GM18505 (cell line): ENCODE measurements at regions not wholly inside any gene's neighbourhood (a gene's known extent, or its start where the extent isn't known, plus 50 kb on each side); places are given as distances from the start of the nearest gene placed in this dataset.
A peak's percentile ranks its signal among the peaks of the same experiment; 100 is the strongest.

Experiments
- ATAC-seq: cut with Tn5 transposase; IDR thresholded peaks from one replicate; pipeline ENCODE4 v1.9.1; 2021; ENCODE audit not compliant: unreplicated experiment
- POLR2A ChIP-seq: IDR thresholded peaks from 4 replicates; pipeline ENCODE4 v1.6.1; 2011; ENCODE audit warnings: borderline replicate concordance; ENCODE audit not compliant: insufficient read depth, insufficient read length; ENCODE audit errors: extremely low read depth

DNA sequence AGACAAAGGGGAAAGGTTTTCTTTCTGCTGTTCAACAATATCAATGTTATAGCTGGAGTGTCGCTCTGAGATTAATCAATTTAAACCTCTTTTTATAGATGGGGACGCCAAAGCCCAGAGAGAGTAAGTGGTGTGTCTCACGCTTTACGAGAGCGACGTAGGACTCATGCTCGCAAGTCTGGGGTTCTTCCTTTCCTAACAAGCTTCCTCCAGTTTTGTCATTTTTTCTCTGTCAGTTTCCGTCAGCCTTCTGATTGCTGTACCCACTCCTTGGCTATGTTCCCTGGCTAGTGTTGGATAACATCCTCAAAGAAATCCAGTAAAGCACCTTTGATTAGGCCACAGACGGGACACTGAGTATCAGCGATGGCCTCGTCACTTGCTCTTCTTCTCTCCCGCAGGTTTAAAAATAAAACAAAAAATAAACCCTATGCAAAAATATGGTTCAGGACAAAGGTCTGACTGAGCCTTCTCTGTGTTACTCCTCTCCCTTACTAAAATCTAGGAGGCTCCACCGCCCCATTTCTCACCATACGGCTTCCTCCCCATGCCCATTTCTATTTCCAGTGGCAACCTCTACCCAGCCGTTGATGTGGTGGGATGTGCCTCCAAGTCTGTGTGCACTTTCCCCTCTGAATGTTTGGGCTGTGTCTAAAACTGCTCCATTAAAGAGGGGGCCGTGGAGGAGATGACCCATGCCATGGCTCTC, 172.7 kb upstream of the PARP11 start:
- TF ChIP-seq POLR2A: no peak
- no peak for ATAC-seq

DNA sequence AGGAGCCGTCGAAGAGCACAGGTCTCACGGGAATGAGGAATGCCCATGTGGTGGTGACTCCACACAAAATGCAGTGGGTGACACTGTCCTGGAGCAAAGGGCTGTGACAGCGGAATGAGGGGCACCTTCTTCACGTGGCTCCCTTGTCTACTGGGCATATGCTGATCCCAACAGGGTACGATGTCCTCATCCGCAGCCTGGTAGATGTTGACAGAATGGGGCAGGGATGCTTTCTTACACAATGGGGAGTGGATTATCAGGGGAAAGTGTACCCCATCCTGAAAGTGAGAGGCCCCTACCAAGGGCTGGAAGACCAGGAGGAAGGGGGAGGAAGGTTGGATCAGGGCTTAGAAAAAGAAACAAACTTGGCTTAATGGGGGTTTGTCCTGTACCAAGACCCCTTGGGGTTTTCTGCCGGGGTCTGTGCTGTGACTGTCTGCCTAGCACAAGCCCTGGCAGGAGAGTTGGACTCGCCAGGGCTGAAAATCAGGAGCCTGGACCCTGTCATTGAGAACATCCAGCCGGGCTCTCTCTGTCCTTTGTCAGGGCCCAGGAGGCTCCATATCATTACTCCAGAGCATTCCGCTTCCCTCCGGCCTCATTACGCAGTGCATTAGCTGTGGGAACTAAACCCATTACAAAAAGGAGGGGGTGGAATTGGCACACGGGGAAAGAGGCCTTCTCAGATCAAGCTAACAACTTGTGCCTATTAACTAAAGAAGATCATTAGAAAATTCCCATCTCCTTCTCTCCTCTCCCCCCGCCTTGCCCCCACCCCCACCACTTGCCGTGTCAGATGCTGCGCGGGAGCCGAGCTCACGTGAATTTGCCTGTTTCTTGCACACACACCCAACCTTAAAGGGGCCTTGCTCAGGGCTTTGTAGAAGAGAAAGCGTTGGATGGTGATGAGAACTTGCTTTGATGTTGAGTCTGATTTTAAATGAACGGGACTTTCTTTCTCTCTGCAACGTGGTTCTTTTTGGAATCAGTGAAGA, 171.8 kb upstream of the PARP11 start:
- no peak for ATAC-seq
- no peak for TF ChIP-seq POLR2A

DNA sequence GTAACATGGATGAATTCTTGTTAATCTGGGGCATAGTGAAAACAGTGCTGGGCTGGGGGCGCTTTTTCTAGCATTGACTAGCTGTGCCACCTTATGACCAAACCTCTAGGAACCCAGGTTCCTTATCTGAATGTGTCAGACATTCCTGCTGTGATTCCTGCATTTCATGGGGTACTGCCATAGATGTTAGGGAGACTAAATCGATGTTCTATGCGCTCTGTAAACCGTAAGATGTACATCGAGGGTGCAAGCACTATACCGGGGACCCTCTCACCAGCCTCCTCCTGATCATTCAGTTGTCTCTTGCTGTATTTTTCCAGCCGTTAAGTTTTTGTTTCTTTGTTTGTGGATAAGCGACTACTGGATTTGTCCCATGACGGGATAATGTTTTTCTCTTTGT, 170.9 kb upstream of the PARP11 start:
- TF ChIP-seq POLR2A: no peak
- no peak for ATAC-seq

DNA sequence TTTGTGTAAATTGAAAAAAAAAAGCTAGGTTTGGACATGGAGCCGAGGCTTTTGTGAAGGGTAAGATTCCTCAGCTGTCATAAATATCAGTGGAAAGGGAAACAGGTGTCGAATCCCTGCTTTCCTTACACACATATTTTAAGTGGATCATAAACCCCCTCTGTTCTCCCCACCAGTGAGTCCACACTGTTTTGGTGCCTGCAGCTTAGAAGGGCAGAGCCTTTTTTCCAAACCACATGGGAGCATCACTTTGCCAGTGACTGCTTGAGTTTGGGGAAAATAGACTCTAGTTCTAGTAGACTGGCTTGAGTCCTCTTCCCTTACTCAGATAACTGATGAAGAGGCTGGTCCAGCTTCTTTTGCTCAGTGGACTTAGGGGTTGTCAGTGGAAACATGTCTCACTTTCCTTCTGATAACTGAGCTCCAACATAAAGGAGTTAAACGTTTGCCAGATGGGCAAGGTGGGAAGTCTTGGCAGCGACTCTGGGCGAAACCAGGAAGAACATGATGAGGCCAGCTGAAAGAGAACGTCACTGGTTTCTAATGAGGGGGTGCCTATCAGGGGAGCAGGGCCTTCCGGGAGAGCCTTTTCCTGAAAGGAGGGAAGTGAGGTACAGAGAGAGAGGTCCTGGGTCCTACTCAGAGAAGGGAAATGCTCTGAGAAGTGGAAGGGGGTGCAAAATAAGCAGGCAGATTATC, 168.1 kb upstream of the PARP11 start:
- no peak for TF ChIP-seq POLR2A
- ATAC-seq: no peak

DNA sequence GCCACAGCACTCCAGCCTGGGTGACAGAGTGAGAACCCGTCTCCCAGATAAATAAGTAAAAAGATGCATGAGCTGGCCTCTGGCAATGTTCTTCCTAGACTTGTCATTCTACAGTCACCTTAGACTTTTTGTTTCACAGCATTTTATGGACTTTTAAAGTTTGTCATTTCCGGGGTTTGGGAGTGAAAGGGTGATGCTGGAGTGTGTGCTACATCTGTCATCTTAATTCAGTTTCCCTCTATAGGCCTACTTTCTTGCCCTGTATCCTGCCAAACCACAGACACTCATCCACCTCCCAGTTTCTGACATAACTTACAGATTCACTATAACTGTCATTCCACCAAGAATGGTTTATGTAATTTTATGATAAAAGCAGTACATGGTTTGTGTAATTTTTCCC, 166.7 kb upstream of the PARP11 start:
- no peak for ATAC-seq
- TF ChIP-seq POLR2A: no peak

DNA sequence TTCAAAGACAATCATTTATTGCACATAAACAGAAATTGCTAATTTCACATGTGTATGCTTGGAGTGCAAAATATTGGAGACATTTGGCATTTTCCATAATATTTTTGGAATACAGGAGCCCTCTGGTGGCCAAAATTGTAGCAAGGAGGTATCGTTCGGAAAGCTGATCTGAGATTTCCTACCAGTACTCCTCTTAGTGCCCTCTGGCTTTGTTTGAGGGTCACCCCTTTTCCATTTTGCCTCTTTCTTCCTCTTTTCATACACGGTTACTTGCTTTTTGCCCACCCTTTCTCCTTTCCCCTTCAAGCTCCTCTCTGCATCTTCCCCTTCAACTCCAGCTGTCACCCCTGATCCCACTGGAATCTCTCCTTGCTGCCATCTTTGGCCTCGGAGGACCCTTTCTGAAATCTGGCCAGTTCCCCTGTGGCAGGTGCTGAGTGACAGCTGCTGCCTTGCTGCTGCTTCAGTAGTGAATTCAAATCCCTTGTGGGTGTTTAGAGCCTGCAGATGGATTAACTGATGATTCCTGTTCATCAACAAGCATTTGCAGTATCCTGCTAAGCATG, 164.6 kb upstream of the PARP11 start:
- no peak for ATAC-seq

DNA sequence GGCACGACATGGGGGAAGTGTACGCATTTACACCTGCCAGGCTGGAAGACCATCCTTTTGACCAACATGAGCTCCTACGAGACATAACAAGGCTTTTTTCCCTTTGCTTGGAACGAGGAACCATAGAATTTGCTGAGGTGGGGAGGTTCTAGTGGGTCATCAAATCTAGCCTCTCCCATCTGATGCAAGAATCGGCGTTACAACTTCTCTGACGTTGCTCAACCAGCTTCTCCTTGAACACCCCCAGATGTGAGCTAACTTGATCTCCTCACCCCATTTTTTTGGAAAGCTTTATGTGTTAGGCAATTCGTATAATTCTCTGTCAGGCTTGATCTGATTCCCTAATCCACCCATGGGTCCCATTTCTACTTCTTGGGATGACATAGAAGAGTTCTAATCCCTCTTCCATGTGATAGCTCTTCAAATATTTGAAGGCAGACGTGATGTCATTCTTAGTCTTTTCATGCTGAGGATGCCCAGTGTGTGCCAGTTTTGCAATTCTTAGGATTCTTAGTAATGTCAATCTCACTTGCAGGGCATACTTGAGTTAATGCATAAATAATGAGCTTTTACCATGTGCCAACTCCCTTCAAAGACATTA, 163.6 kb upstream of the PARP11 start:
- ATAC-seq: no peak
- no peak for TF ChIP-seq POLR2A

More for the DNA sequence above, 164.6 kb upstream of the PARP11 start:
- TF ChIP-seq POLR2A: no peak

DNA sequence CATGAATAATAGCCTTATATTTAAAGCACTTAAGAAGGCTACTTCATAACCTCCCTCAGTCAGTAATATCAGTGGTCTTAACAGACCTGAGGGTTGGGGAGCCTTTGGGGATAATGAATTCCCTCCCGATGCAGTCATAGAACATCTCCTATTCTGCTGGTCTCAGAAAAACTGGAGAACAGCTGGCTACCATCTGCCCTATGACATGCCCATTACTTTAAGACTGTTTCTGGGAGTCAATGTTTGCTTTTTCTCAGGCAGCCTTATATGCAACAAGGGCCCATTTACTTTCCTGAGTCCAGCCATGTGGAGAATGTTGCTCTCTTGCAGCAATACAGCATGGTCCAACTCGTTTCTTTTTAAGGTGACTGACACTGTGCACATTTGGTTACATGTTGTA, 161.7 kb upstream of the PARP11 start:
- no peak for ATAC-seq
- TF ChIP-seq POLR2A: no peak

DNA sequence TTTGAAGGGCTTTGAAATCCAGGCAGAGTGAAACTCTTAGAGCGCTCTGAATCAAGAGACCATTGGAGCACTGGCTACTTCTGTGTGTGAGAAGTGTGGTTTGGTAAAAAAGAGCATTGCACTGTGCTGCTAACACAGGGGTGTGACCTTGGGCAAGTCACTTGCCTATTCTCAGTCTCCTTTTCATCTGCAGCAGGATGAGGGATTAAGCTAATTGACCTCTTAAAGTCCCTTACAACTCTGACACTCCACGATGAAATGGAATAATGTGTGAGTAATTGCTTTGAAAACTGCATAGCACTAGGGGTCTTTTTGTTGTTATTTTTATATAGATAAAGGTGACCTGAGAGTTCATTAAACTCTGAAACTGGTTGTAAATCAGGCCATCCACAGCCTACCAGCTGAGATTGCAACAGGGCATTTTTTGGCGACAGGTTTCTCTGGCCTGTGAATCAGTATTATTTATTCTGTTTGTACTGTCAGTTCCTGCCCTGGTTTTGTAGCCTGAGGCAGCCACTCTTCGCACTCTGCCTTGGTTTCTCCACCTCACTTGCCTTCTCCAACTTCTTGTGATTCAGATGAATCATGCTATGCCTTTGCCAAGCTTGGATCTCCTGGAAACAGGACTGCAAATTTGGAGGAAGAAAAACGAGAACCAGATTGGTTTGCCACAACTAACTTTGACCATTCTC, 159.9 kb upstream of the PARP11 start:
- ATAC-seq: no peak
- no peak for TF ChIP-seq POLR2A

DNA sequence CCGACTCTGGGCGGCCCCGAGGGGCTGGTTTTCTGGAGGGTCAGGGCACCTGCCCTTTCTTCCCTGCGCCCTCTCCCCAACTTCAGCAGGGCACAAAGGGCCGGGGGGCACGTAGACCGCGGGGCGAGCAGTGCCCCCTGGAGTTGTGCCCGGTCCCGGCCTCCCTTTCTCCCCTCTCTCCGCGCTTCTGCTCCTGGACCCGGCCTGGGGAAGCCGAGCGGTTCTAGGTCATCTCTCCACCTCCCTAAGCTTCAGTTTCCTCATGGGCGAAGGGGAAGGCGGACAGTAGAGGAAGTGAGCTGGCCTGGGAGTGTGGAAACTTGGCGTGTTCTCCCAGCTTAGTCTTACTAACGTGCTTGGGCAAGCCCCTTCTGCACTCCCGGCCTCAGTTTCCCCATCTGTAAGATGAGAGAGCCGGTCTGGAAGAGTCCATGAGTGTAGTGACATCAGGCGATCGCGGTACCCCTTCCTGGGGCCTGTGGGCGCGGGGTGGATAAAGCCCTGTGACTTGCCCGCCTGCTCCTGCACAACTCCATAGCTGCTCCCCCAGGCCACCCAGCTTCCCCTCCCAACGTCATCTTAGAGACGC, 158.6 kb upstream of the PARP11 start:
- TF ChIP-seq POLR2A: no peak
- no peak for ATAC-seq

DNA sequence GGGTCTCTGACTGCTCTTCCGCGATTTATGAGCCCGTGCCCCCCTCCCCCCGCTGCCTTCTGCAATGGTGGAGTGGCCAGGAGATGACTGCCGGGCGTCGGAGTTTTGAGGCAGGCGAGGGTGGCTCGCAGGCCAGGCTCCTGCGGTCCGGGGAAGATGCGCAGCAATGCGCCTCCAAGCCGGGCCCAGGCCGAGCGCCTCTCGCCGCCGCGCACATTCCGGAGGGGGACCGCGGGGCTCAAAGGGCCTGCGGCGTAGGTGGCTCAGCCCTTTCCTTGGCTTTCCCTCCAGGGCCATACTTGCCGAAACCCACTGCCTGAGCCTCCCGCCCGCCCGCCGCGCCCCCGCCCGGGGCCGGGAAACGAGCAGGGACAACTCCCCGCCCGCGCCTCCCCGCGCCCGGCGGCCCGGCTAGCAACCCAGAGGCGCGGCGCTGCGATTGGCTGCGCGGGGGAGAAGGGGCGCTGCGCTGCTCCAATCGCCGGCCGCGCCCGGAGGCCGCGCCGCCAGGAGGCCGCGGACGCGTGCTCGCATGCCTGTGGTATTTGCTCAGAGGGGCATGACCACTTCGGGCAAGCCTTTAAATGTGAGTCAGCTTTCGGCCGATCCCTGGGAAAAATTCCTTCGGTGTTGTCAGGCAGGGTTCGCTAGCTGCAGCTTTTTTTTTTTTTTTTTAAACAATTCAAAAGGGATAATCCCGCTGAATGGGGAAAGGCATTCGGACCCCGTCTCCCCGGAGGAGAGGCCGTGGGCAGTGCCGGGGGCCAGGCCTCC, 157.9 kb upstream of the PARP11 start:
- ATAC-seq: peak; percentile 62
- no peak for TF ChIP-seq POLR2A
